ENCODE measurements at regions not wholly inside any gene's neighbourhood (a gene's known extent, or its start where the extent isn't known, plus 50 kb on each side); places are given as distances from the start of the nearest gene placed in this dataset.

DNA sequence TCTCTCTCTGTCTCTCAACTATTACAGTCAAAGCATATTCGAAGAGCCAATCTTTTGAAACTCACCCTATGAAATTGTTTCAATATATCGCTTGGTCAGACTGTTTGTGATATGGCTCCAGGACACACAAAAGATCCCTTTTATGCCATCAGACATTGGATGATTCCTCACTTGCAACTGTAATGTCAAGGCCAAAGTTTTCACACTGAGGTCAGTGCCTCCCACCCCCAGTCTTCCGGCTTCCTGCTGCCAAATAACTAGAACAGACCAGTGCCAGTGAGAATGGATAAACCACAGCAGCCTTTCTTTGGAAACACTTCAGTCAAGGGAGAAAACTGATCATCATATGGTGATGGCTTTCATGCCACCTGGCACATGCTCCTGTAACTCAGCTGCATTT is 321.9 kb upstream of the ZFHX3 start:
- TF ChIP-seq POLR2A (IDR thresholded peaks at IDR 0.05) (no peak), EP300 (IDR thresholded peaks at IDR 0.05; ENCODE audit: low read depth) (no peak), CTCF (IDR thresholded peaks at IDR 0.05) (no peak)
